Middle frontal gyrus (tissue), 1 donor: ENCODE measurements at regions not wholly inside any gene's neighbourhood (a gene's known extent, or its start where the extent isn't known, plus 50 kb on each side); places are given as distances from the start of the nearest gene placed in this dataset.

ENCODE experiments used
- DNase-seq: peaks from one replicate; pipeline ENCODE4 v3.0.0-alpha.2; 2015; ENCODE audit warnings: low spot score; ENCODE audit errors: extremely low spot score

DNA sequence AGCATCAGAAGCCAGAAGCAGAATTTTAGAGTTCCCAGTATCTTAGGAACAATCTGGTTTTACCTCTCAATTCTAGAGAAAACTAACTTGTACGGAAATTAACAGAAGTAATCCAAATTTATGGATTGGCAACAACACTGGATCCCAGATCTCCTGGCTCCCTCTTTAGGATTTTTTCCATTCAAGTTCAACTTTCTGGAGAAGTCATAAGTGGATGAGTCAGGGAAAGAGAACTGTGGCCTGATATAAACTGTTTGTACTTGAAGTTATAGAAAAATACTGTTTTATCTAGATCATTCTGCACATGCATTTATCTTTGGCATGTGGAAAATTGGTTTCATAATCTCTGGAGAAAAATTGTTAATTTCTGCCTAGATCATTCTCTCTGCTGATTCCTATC lies 380.4 kb downstream of the PCDH7 start:
- DNase-seq, result no peak

DNA sequence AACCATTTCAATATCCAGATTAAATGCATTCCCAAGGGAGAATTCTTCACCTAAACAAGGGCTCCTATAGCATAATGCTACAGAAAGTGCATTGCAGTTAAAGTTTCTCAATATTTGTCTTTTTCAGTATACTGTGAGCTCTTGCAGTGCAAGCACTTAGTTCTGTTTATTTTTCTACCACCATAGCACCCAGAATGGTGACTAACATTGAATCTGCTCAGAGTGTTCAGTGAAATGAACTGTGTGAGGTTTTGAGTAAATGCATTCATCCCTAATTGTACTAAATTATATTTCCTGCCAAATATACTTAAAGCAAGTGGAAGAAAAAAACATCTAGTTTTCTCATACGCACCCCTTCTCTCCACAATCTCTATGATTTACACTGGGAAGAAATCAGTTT lies 383.9 kb downstream of the PCDH7 start:
- no peak for DNase-seq

DNA sequence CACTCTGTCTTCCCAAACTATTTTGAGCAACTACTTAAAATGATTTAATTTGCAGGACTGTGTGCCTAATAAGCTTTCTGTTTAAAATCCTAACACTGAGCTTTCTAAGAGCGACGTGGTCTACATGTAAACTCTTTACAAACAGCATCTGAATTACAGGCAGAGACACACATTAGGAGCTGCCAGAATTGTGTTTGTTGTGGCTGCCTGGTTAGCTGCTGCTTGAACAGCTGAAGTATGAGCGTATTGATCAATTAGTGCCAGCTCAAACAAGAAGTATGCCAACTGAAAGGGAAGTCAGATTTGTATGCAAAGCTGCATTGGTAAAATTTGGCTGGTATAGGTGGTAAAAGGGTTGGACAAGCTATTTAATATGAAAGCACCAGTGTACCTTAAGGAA lies 384.4 kb downstream of the PCDH7 start:
- DNase-seq, result no peak

DNA sequence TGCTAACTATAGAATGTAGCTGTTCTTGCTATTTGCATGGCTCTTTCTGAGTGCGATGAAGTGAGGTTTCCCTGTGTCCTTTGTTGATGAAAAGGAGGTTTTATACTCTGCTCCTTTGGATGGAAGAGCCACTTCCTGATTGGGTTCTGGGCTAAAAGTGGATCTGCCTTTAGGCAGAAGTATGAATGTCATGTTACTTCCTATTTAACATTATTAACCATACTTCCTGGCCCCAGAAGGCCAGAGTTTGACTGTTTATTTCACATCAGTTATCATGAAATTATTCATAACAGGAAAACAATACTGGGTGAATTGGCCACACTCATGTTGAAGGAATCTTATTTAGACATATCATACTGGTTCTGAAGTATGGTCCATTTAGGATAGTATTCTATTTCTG lies 386.2 kb downstream of the PCDH7 start:
- DNase-seq, result no peak

DNA sequence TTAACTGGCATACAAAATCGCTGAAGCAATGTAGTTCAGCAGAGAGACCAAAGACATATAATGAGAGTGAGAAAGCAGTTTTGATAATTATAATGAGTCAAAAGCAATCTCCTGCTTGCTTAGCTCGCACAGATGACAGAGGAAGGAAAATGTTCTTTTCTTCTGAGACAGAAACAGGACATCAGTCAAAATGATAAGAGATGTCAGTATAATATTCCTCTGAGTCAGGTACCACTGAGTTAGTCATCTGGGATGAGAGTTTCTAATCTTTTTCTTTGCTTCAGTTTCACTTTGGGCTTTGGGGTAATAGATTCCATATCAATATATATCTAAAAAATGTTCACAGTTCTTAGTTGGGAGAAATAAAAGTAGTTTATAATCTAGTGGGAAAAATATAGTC lies 387.2 kb downstream of the PCDH7 start:
- no peak for DNase-seq

DNA sequence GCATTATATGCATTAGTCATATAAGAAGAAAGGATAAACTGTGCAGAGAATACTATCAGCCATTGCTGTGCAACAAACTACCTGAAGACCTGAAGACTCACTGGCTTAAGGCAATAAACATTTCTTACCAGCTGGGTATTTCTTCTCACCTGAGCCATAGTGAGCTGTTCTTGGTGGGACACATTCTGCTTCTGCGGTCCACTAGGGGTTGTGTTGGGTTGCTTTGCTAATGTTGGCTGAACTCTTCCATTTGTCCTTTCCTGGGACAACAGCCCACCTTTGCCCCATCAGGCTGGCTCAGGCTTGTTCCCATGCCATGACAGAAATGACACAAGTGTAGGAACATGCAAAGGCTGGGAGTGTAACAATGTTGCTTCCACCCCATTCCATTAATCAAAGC lies 388.6 kb downstream of the PCDH7 start:
- DNase-seq, result no peak

DNA sequence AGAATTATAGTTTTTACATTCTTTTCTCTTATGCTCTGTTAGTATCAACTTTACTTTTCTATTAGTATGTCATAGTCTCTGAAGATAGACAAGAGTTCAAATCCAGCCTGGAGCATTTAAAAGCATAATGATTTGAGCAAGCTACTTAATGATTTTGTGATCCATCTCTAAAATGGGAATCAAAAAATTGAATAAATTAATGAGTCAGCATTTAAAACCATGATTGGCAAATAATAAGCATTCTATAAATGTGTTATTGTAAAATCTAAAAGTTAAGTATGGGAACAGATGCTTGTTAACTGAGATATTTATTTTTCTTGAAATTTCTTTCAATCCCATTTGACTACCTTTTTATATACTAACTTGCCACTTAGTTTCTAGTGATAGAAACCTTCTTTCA lies 391.6 kb downstream of the PCDH7 start:
- no peak for DNase-seq

DNA sequence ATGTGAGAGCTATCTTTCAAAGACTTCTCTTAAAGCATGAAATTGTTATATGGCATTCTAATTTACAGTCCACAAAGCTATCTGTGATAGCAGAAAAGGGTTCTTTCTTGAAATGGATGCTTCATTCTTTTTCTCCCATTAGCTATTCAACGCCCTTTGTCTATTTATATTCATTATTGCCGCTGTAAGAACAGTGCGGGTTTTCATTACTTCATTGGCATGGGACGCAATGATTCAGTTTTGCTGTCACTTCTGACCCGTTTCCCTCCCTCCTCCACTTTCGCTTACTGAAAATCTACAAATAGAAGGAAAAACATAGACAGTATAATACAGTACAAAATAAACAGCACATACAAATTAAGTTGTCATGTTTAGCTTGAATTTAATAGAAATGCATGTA lies 394.6 kb downstream of the PCDH7 start:
- DNase-seq, result no peak

DNA sequence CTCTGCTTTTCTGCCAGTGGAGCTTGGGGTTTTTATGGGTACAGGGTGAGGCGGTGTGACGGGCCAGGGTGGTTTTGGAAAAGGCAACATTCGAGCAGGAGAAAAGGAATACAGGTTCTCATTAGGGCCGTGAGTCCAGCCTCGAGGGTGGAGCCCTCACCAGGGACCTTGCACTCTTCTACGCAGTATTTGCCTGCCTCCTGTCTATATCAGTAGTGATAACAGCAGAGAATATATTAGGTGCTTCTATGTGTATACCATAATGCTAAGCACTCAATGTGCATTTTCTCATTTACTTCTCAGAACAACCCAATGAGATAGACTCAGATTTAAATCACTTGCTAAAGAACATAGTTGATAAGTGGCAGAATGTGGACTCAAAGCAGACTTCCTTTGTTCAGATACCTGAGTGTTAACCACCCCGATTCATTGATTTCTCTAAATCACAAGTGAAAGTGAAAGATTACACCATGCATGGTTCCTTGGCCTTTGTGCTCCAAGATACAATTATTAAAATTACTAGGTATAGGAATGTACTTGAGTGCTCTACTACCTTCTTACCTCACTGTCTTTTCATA lies 403.9 kb downstream of the PCDH7 start:
- no peak for DNase-seq

DNA sequence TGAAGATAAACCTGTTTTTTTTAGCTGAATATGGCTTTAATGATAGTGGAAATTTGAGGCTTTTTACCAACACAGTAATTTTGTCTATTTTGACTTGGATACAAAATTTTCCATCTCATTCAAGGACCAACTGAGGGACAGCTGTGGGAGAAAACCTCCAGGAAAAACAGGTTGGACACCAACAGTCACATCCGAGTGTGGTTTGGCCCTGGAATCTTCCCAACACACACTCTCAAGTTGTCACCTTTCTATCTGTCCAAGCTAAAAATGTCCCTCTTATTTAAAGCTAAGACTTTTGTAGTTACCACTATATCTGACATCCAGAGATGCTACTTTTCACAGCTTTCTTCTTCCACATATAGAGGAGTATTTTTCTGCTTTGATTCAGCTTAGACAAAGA lies 404.9 kb downstream of the PCDH7 start:
- peak; percentile 37 for DNase-seq

DNA sequence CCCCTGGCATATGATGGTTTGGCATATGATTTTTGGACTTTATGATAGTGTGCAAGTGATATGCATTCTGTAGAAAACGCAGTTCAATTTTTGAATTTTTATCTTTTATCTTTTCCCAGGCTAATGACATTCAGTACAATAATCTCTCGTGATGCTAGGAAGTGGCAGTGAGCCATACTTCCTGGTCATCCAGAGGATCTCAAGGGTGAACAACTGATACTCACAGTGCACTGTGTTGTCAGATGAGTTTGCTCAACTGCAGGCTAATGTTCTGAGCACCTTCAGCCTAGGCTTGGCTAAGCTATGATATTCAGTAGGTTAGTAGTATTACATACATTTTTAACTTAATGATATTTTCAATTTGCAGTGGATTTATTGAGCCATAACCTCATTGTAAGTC lies 405.3 kb downstream of the PCDH7 start:
- DNase-seq, result no peak

DNA sequence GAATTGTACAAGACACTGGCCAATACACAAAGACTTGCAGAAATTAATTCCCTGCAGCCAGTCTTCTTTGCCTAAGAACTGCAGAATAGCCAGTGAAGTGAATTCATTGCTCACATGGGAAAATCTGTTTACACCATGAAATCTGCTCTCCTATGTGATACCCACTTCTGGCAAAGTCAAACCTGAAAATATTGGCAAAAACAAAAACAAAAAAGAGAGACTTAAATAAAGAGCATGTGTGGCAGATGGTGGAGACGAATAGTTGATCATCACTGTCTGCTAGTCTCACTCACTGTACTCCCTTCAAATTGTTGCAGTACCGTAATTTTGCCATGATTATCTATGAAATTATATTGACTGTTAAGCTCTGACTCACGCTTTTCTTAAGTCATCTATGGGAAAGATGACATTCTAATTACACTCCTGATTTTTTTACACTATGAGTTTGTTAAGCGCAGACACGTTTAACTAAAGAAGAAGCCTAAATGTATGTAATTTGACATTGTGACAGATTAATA lies 406.8 kb downstream of the PCDH7 start:
- no peak for DNase-seq

DNA sequence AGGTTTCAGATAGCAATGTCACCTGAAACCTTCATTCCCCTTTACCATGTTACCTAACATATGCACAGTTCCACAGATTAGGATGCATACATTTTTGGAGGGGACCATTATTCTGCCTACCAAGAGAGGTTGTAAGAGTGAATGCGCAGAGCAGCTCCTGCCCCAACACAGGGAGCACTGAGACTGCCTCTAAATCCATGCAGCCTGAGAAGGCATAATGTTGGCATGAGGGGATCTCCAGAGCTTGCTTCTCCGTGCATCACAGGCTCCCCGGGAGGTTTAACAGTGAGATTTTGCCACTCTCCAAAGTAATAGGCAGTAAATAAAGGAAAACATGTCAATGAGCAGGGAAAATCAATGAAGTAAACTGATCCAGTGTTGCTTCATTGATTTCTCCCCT lies 410.8 kb downstream of the PCDH7 start:
- no peak for DNase-seq

DNA sequence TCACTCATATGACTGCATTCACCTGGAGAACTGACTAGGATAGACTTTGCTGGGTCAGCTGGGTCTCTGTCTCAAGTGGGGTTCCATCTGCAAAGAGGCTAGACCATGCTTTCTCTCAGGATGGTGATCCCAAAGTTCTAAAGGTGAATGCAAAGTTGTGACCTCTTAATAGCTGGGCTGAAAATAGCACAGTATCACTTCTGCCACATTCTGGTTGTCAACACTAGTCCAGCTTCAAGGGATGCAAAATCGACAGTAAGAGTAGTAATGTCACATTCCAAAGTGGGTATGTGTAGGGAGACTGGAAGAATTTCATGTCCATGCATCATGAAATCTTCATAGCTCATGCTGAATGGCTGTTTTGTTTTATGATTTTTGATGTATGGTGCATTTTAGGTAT lies 414.6 kb downstream of the PCDH7 start:
- no peak for DNase-seq

DNA sequence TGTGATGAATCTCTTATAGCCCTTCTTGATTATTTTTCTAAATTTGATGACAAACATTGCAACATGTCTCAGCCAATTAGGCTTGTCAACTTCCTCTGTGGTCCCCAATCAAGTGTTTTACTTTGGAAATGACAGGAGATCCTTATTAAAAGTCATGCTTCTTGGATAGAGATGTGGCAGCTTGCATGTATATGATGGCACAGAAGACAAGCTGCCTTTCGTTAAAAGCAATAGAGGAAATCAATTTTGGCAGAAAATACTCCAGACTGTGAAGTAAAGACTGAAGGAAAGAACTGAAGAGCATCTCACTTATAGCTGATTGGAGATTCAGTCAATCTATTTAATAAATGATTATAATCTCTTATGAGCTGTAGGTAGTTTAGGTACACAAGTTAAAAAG lies 419.6 kb downstream of the PCDH7 start:
- no peak for DNase-seq

DNA sequence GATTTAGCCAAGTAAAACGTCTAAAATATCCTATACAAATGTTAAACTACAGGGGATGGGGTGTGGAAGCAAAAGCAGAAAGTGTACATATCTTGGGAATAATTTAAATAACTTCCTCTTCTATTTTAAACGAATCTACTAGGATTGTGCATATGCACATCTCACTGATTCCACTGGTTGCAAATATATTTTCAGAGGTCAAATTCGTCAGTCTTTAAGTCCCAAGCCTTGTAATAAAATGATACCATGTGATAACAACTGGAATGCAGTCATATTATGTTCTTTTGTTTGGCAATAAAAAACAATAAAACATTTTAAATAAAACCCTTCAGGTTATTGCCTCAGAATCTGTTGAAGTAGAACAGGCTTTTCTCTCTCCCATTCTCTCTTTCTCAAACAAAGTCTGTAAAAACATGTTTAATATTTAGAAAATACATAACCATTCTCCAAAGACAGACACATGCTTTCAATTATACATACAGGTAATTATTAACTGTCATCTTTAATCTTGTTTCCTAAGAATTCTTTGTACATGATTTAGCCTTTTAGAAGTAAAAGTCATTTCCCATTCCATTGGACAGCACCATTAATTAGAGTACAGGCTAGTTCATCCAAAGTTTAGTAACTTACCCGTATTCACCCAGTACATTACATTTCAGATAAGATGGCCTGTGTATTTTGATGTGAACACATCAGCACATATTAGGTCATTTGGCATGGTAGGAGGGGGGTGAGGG lies 421.1 kb downstream of the PCDH7 start:
- DNase-seq, result no peak

DNA sequence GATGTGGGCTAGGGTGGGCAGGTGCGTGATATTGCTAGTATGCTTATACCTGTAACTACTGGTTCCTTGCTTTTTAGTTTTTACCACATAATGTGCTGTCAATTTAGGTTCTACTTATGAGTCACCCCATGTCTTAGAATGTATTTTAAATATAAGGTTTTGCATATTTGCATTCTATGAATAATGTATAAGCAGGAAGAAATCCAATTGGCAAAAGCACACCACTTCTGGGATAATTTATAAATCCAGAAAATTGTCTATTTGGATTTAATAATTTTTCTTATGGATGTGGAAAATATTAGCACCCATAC lies 421.6 kb downstream of the PCDH7 start:
- DNase-seq, result no peak

DNA sequence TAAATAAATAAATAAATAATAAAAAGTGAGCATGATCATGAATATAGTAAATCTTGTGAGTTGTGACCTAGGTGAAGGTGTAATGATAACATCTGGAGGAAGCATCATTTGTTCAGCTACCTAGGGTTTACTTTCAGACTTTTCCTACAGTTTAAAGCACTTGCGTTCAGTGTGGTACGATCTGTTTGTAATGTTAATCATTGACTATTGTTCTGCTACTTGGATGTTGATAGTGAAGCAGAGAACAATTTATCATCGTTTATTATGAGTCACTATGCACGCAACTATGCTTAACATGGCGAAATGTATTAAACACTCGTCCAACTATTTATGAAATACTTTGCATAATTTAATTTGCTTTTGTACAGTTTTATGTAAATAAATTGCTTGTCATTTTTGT lies 426.2 kb downstream of the PCDH7 start:
- DNase-seq, result no peak

DNA sequence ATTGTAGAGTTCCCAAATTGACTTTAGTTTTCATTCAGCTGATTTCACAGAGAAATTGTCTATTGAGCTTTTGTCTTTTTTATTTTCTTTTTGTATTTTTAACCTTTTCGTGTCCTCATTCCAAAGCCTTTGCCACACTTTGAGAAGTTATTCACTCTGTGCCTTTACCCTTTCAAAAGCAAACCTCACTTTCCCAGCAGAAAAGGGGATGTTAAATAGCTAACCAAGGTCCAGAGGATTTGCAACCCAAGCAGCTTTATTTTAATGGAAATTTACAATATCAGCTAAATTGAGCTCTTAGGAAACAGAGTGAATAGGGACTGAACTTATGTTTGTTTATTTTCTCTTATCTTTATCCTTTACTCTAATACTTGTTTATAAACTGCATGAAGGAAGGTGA lies 428.8 kb downstream of the PCDH7 start:
- no peak for DNase-seq

DNA sequence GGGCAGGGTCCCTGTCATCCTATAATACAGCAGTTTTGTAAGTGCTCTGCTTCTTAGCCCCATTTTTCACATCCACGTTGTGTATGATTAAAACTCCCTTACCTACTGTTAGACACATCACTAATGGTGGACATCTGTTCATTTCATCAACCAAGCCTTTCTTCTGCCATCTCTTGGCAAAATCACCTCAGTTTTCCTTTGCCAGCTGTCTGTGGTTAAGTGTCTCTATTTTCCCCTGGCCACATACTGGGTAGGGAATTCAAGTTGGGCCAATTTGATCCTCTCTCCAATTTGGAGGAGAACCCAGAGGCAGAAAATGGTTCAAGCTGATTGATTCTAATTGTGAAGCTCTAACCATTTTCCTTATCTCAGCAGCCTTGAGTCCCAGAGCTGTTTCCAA lies 436.1 kb downstream of the PCDH7 start:
- no peak for DNase-seq

DNA sequence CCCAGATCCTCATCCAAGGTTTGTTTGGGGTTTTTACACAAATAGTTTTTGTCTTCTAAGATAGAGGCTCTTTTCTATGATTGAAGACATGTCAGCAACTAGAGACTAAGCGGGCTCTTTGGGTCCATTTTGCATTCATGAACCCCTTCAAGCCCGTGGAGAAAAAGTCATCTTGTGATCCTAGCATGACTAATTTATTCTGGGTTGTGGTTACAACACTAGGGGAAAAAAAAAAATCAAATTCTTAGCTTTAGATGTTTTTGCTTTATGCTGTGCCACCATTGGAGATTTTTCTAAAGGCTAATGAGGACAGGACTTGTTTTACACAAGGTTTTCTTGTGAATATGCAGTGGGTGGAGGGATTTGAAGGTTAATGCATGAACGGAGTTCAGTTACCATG lies 440.0 kb downstream of the PCDH7 start:
- no peak for DNase-seq

DNA sequence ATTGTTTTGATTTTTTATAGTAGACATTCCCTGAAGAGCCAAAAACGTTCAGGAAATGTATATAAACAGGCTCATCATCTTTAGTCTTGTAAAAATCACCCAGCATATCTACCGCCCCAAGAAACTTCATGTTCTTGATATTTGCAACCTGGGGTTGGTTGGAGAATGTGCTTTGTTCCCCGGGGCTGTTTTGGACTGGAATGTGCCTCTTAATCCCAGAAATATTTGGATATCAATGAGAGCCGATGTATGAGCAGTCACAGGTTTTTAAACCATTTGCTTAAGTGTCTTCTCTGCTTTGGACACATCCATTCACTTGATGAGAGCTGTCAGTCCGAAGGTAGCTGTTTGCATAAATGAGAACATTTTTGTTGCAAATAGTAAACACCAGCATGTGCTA lies 449.7 kb downstream of the PCDH7 start:
- no peak for DNase-seq

DNA sequence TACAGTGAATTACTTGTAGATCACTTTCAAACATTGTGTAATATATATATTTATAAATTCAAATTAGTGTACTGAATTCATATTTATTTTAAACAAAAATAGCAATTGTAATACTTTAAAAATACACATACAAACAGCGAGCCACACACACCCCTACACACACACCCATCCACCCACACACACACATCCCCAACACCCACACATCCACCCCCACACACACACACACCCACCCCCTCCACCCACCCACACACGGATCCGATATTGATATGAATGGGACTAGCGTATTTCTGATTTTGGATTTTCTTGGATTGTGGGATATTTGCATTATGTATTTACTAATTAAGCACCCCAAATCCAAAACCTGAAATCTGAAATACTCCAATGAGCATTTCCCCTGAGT lies 451.2 kb downstream of the PCDH7 start:
- no peak for DNase-seq
